NCI-H1417 treated with DMSO at 0.1 percent for 48 hours (cell line): ENCODE measurements at regions not wholly inside any gene's neighbourhood (a gene's known extent, or its start where the extent isn't known, plus 50 kb on each side); places are given as distances from the start of the nearest gene placed in this dataset.
A peak's percentile ranks its signal among the peaks of the same experiment; 100 is the strongest.

Experiments
- DNase-seq: peaks from one replicate; lab custom pipeline; 2025; lab: John Stamatoyannopoulos, UW

DNA sequence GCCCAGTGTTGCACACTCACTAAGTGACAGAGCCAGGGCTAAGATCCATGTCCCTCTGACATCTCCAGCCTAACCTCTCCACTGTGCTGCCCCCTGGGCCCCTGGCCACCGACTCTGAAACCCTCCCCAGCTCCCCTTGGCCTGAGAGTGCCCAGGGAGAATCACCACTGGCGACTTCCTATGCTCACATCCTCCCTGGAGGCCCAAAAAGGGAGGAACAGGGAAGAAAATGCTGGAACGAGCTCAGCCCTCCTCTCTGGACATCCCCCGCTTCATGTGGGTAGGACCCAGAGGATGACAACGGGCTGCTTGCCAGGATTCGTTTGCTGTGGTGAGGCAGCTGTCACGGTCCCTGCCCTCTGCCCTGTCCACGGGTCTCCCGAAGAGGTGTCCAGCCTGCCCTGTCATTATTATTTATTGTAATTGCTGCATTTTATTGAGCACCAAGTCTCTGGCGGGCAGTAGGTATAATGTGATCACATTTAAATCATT is 153.5 kb upstream of the RPL38 start:
- DNase-seq = no peak

GRCh38 chr17:74051348-74051747 is 152.1 kb upstream of the RPL38 start:
- DNase-seq = no peak

GRCh38 chr17:74052993-74053711 is 150.3 kb upstream of the RPL38 start:
- DNase-seq = no peak

GRCh38 chr17:74053712-74054078 is 149.8 kb upstream of the RPL38 start:
- DNase-seq = no peak

- DNase-seq = no peak
Observed at GRCh38 chr17:74054249-74054648, 149.2 kb upstream of the RPL38 start.

DNA sequence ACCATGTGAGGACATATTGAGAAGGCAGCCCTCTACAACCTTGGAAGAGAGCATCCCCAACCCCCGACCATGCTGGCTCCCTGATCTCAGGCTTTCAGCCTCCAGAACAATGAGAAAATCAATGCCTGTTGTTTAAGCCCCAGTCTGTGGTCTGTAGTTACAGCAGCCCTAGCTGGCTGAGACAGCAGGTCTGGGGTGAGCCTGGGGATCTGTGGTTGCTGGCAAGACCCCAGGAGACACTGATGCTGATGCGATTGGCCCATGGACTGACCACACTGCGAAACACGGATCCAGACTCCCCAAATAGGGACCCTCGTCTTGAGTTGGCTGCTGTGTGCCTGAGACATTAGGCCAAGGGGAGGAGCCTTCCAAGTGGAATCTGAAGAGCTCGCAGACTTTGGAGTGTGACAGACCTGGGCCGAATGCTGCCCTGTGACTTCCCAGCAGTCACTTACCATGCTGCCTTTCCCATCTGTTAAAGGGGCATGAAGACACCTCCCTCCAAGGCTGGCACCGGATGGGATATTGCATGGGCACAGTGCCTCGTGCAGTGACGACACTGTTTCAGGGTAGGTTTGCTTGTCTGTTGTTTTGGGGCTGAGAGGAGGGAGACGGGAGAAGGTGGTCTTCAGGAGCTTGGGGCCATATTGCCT is 147.8 kb upstream of the RPL38 start:
- DNase-seq = no peak

DNA sequence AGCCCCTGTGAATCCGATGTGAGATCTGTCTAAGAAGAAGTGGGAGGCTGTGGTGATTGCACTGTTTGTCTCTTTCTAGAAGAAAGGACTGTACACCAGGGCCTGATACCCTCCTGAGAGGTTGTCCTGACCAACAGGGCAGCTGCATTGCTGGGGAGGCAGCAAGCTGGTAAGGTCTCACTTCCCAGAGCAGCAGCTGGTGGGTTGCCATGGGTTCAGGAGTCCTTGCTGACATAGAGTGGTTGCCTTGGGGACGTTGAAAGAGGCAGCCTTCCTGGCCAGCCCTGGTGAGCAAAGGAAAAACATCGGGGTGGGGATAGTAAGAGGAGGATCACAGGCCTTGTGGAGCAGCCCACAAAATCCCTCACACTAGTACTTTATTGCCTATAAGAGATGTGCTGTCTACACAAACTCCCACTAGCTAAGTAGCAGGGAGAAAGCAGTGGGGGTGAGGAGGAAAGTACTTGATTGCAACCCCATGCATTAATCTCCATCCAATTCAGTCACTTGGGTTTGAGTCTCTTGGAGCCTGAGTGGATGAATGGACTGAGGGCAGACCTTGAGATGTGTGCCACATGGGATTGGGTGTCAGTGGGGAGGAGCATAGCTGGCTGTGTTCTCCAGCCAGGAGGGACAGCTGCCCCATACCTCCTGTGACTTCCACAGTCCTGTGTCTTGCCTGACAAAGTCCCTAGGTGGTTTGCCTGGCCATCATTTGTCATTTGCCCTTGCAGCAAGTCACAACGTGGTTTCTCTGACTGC is 143.8 kb upstream of the RPL38 start:
- DNase-seq = peak; percentile 53

DNA sequence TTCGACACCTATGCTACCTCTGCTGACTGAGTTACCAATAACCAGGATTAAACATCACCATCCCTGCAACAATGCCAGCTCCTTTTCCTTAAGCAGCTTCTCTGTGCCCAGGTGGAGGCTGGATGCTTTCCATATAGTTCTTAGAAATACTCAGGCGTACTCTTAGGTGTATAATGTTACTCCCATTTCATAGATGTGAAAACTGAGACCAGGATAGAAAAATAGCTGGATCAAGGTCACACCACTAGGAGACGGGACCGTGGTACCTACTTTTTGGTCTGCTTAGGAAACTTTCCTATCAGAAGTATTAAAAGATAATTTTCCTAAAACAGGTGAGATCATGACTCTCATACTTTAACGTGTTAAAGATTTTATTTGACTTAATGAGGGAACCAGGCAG is 141.7 kb upstream of the RPL38 start:
- DNase-seq = no peak

- DNase-seq = no peak
Observed at GRCh38 chr17:74062234-74062633, 141.2 kb upstream of the RPL38 start.

GRCh38 chr17:74063439-74063838 is 140.0 kb upstream of the RPL38 start:
- no peak for DNase-seq

DNA sequence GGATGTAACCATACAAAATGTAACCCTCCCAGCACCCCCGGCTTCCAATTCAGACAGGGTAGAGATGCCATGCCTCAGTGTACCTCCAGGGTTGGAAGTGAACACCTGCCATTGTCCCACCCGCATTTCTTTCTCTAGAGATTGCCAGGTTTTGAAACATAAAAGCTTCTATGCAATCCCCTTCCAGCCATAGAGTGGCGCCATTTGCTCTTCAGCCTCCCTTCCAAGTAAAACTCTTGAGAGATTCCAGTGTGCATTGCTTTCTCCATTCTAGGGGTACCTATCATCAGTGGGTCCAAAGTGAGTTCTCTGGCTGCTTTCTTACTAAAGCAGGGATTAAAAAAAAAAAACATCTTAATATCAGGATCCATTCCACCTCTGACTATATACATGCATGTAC is 133.1 kb upstream of the RPL38 start:
- DNase-seq = no peak

- DNase-seq = no peak
Observed at GRCh38 chr17:74070998-74071679, 132.3 kb upstream of the RPL38 start.

GRCh38 chr17:74072340-74072739 is 131.1 kb upstream of the RPL38 start:
- DNase-seq = no peak

DNA sequence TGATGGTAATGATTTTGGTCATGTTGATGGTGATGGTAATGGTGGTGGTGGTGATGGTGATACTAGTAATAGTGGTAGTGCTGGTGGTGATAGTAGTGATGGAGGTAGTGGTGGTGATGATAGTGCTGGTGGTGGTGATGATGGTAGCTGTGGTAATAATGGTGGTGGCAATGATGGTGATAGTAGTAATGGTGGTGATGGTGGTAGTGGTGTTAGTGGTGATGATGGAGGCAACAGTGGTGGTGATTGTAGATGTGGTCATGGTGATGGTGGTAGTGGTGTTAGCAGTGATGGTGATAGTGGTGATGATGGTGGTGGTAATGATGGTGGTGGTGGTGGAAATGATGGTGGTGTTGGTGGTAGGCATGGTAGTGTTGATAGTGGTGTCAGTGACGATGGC is 127.0 kb upstream of the RPL38 start:
- no peak for DNase-seq

DNA sequence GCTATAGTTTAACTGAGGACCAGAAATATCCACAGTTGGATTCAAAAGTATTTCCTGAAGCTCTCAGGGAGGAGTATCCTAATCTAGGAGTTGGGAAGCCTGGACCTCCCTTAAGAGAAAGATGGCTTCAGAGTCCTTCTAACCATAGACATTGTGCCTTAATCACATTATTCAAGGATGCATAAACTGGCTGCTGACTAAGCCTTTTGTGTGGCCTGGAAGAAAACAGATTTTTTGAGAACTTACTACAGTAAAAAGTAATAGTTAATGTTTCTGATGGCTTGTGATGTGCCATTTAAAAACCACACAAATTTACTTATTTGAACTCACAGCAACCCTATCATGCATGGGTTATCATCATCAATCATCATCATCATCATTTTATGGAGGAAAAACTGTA is 126.2 kb upstream of the RPL38 start:
- DNase-seq = no peak

DNA sequence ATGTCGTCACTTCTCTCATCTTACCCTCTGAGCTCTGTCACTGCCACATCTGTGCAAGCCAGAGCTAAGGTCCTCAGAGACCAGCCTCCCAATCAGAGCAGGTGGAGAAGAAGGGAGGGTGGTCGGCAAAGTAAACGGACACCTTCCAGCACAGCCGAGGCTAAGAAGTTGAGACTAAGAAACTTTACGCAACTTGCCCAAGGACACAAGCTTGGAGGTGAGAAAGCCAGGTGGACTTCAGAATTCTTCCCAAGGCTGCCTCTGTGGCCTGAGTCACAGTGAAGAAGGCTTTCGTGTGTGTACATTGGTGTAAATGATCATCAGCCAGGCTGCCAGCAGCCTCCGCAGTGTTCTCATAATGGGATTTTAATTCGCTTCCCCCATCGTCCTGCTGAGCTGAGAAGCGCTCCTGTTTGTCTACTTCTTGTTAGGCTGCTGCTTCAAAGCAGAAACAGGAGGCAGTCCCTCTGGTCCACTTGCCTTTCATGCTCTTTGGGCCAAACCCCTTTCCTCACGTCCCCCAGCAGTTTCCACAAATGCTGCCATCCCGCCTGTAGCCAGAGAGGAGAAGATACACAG is 125.0 kb upstream of the RPL38 start:
- DNase-seq = no peak

GRCh38 chr17:74079537-74080300 is 123.8 kb upstream of the RPL38 start:
- no peak for DNase-seq

GRCh38 chr17:74080656-74081582 is 122.6 kb upstream of the RPL38 start:
- DNase-seq = no peak

DNA sequence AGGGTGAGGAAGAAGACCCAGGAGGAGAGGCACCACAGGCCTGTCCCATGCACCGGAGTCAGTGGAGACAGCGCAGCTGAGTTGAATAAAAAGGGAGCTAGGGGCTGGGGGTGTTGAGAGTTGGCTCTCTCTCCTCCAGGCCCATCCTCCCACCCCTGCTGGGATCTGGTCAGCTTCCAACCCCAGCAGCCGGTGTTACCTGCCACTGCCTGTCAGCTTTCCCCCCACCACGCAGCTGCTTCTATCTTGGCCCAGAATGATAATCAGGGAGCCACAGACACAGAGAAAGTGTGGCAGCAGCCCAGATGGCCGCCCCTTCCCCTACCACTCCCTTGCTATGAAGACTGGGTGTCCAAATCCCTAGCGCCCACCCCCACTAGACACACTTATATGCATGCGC is 120.6 kb upstream of the RPL38 start:
- DNase-seq = no peak

GRCh38 chr17:74083321-74083720 is 120.2 kb upstream of the RPL38 start:
- DNase-seq = no peak
